CD14-positive monocyte (primary cell): ENCODE measurements at regions not wholly inside any gene's neighbourhood (a gene's known extent, or its start where the extent isn't known, plus 50 kb on each side); places are given as distances from the start of the nearest gene placed in this dataset.

Experiments
- DNase-seq, 3 donors: peaks; one replicate each; pipeline ENCODE4 v3.0.0-alpha.2; 2011 to 2022
- H2AFZ ChIP-seq: 2 replicates; pipeline ENCODE4 v1.6.0; 2012; ENCODE audit warnings: mild to moderate bottlenecking, low read depth, low read length, inconsistent platforms; ENCODE audit not compliant: insufficient read depth, poor library complexity, severe bottlenecking
- H3K27ac ChIP-seq, 2 donors: 1 replicate in 1 of 2; 2 replicates in 1 of 2; pipeline ENCODE4 v1.5.1; 2012 to 2013; ENCODE audit warnings: low read length in 2 of 2, control low read depth in 1 of 2, inconsistent platforms in 1 of 2, low read depth in 1 of 2, mild to moderate bottlenecking in 1 of 2
- H3K27me3 ChIP-seq, 2 donors: one replicate each; pipeline versions ENCODE4 v1.6.0 to v1.6.1; 2011 to 2013; ENCODE audit warnings: low read length in 2 of 2; ENCODE audit not compliant: control insufficient read depth in 2 of 2, insufficient read depth in 2 of 2
- H3K36me3 ChIP-seq, 2 donors: replicated peaks in 1 of 2; 1 replicate in 1 of 2; 2 replicates in 1 of 2; pipeline versions ENCODE4 v1.5.1 to v1.6.1; 2012 to 2013; ENCODE audit warnings: low read length in 2 of 2, control low read depth in 1 of 2, inconsistent platforms in 1 of 2, mild to moderate bottlenecking in 1 of 2; ENCODE audit not compliant: insufficient read depth in 2 of 2, control insufficient read depth in 1 of 2
- H3K4me1 ChIP-seq, 2 donors: 1 replicate in 1 of 2; 2 replicates in 1 of 2; pipeline versions ENCODE4 v1.5.1 to v1.6.1; 2012 to 2013; ENCODE audit warnings: low read length in 2 of 2, control low read depth in 1 of 2, inconsistent platforms in 1 of 2, mild to moderate bottlenecking in 1 of 2, moderate library complexity in 1 of 2; ENCODE audit not compliant: insufficient read depth in 2 of 2, control insufficient read depth in 1 of 2
- H3K4me2 ChIP-seq: replicated peaks from 2 replicates; pipeline ENCODE3; 2012; ENCODE audit warnings: low read length, moderate library complexity, mild to moderate bottlenecking; ENCODE audit not compliant: poor library complexity, severe bottlenecking; ENCODE audit errors: extremely low read depth
- H3K4me3 ChIP-seq, 3 experiments: fragments of 200-600 bp in 1 of 3; sonication (generic) in 1 of 3; replicated peaks in 1 of 3; 1 replicate in 2 of 3; 2 replicates in 1 of 3; pipeline ENCODE4 v1.5.1; 2011 to 2013; ENCODE audit warnings: low read length in 3 of 3, mild to moderate bottlenecking in 3 of 3, control low read depth in 2 of 3, low read depth in 2 of 3, inconsistent platforms in 1 of 3, moderate library complexity in 1 of 3
- H3K79me2 ChIP-seq: 2 replicates; pipeline ENCODE4 v1.6.0; 2012; ENCODE audit warnings: mild to moderate bottlenecking, control low read depth, inconsistent platforms, low read length, moderate library complexity; ENCODE audit not compliant: insufficient read depth
- H3K9ac ChIP-seq: 2 replicates; pipeline ENCODE4 v1.6.0; 2017; ENCODE audit warnings: low read length, mild to moderate bottlenecking; ENCODE audit not compliant: insufficient read depth, poor library complexity, severe bottlenecking
- H3K9me3 ChIP-seq, 2 donors: replicated peaks in 1 of 2; 1 replicate in 1 of 2; 2 replicates in 1 of 2; pipeline versions ENCODE4 v1.5.1 to v1.6.1; 2012 to 2013; ENCODE audit warnings: low read length in 2 of 2, control low read depth in 1 of 2; ENCODE audit not compliant: control insufficient read depth in 1 of 2, insufficient read depth in 1 of 2
- H4K20me1 ChIP-seq: 2 replicates; pipeline ENCODE4 v1.6.0; 2012; ENCODE audit warnings: mild to moderate bottlenecking, low read length, control low read depth, moderate library complexity; ENCODE audit not compliant: insufficient read depth
- H3K27ac Mint-ChIP-seq, 7 donors: one replicate each; pipeline ENCODE4 v1.8.0; 2020; ENCODE audit warnings: mild to moderate bottlenecking in 7 of 7, mixed read lengths in 7 of 7, moderate library complexity in 6 of 7, inconsistent platforms in 2 of 7
- H3K27me3 Mint-ChIP-seq, 3 donors: one replicate each; pipeline ENCODE4 v1.8.0; 2021 to 2022; ENCODE audit warnings: low read depth in 3 of 3, mild to moderate bottlenecking in 3 of 3, mixed read lengths in 3 of 3, moderate library complexity in 3 of 3, inconsistent platforms in 1 of 3
- H3K36me3 Mint-ChIP-seq, 2 donors: one replicate each; pipeline ENCODE4 v1.8.0; 2020; ENCODE audit warnings: mixed read lengths in 2 of 2, inconsistent platforms in 1 of 2, mild to moderate bottlenecking in 1 of 2
- H3K4me1 Mint-ChIP-seq: one replicate; pipeline ENCODE4 v1.8.0; 2020; ENCODE audit warnings: mild to moderate bottlenecking, mixed read lengths
- H3K4me3 Mint-ChIP-seq, 2 donors: one replicate each; pipeline ENCODE4 v1.8.0; 2020; ENCODE audit warnings: mild to moderate bottlenecking in 2 of 2, mixed read lengths in 2 of 2, moderate library complexity in 1 of 2
- H3K9me3 Mint-ChIP-seq, 7 donors: one replicate each; pipeline ENCODE4 v1.8.0; 2020 to 2022; ENCODE audit warnings: mixed read lengths in 7 of 7, mild to moderate bottlenecking in 6 of 7, moderate library complexity in 6 of 7, inconsistent platforms in 2 of 7
- CTCF ChIP-seq: fragments of 200-600 bp; IDR thresholded peaks from one replicate; pipeline ENCODE4 v1.8.0; 2022; ENCODE audit warnings: antibody characterized with exemption, mild to moderate bottlenecking
- WGBS: methylation state at CpG from one replicate; pipeline ENCODE4 v1.1.5; 2013; ENCODE audit warnings: missing lambda C conversion rate; ENCODE audit not compliant: insufficient coverage; 5-methylcytosine and 5-hydroxymethylcytosine counted together
- intact Hi-C, 2 donors: fragments of 100-400 bp; cut with micrococcal nuclease; formaldehyde crosslinking; loops; one replicate each; pipeline versions ENCODE4 v1.15.0 to v1.15.1; 2023

GRCh38 chr3:59267021-59267420 is 217.2 kb upstream of the CFAP20DC start:
- no peaks in the 10 kb centered on the region for H3K36me3 Mint-ChIP-seq
- H3K9me3 Mint-ChIP-seq: peaks cover 3 to 7% (median 3%) of the 10 kb centered on the region in 7 donors
- no peak overlapping the region for H3K27ac ChIP-seq
- 90% methylated on average over 2 of the region's 2 CpGs for WGBS
- no peak overlapping the region for H2AFZ ChIP-seq
- peaks cover 1 to 9% of the 10 kb centered on the region in 2 donors for H3K4me1 ChIP-seq
- H4K20me1 ChIP-seq: no peaks in the 10 kb centered on the region
- no peak overlapping the region for H3K4me2 ChIP-seq
- no peak for TF ChIP-seq CTCF
- no peak overlapping the region for H3K27ac Mint-ChIP-seq
- H3K4me3 ChIP-seq: no peak overlapping the region
- H3K36me3 ChIP-seq: no peaks in the 10 kb centered on the region
- H3K79me2 ChIP-seq: no peaks in the 10 kb centered on the region
- no peaks in the 10 kb centered on the region for H3K9me3 ChIP-seq
- no peaks in the 10 kb centered on the region for H3K27me3 Mint-ChIP-seq
- no peak overlapping the region for H3K9ac ChIP-seq
- no peak for DNase-seq
- H3K4me1 Mint-ChIP-seq: peaks cover 13% of the 10 kb centered on the region
- intact Hi-C loops: no loop called here
- no peak overlapping the region for H3K4me3 Mint-ChIP-seq
- H3K27me3 ChIP-seq: no peaks in the 10 kb centered on the region

- no peak for TF ChIP-seq CTCF
- Mint-ChIP-seq H3K4me3 (no peak overlapping the region), H3K27me3 (no peaks in the 10 kb centered on the region), H3K27ac (no peak overlapping the region), H3K9me3 (peaks cover 3 to 7% (median 3%) of the 10 kb centered on the region in 7 donors), H3K36me3 (no peaks in the 10 kb centered on the region), H3K4me1 (peaks cover 15% of the 10 kb centered on the region)
- DNase-seq: peak in 1 of 3 donors; percentile 22
- Histone ChIP-seq H3K36me3 (no peaks in the 10 kb centered on the region), H3K9me3 (no peaks in the 10 kb centered on the region), H3K27ac (no peak overlapping the region), H3K79me2 (no peaks in the 10 kb centered on the region), H3K27me3 (no peaks in the 10 kb centered on the region), H3K4me3 (no peak overlapping the region), H3K9ac (no peak overlapping the region), H2AFZ (no peak overlapping the region), H3K4me2 (no peak overlapping the region), H3K4me1 (peaks cover 2 to 11% of the 10 kb centered on the region in 2 donors), H4K20me1 (no peaks in the 10 kb centered on the region)
- WGBS: no CpG with 5 or more reads among the region's 3 CpGs
- intact Hi-C loops: no loop called here
These were observed 216.7 kb upstream of the CFAP20DC start for GRCh38 chr3:59266551-59266950.
